ENCODE measurements at regions not wholly inside any gene's neighbourhood (a gene's known extent, or its start where the extent isn't known, plus 50 kb on each side); places are given as distances from the start of the nearest gene placed in this dataset.

GRCh38 chr3:28718074-28718849, 369.6 kb upstream of the AZI2 start:
- no peak for TF ChIP-seq FOXP2 (optimal IDR thresholded peaks at IDR 0.05; ENCODE audit: control extremely low read depth, extremely low read length, insufficient read depth)
- TF ChIP-seq EZH2 (IDR thresholded peaks at IDR 0.05): no peak
- TF ChIP-seq POLR2AphosphoS5 (IDR thresholded peaks at IDR 0.05; ENCODE audit: borderline replicate concordance, low read depth, low read length): no peak
- Histone ChIP-seq H3K9me3 (ENCODE audit: low read depth, low read length) (no peaks in the 10 kb centered on the region), H3K27ac (no peak overlapping the region), H3K36me3 (ENCODE audit: insufficient read depth, low read length) (no peaks in the 10 kb centered on the region), H3K9ac (ENCODE audit: insufficient read length) (no peak overlapping the region), H3K4me3 (no peak overlapping the region)
- DNase-seq (ENCODE audit: low read depth, low spot score): no peak

- no peak for DNase-seq (ENCODE audit: low read depth, low spot score)
- H3K27ac ChIP-seq: no peak overlapping the region
- H3K9me3 ChIP-seq (ENCODE audit: low read depth, low read length): no peaks in the 10 kb centered on the region
- no peak overlapping the region for H3K9ac ChIP-seq (ENCODE audit: insufficient read length)
- TF ChIP-seq POLR2AphosphoS5 (IDR thresholded peaks at IDR 0.05; ENCODE audit: borderline replicate concordance, low read depth, low read length) (no peak), EZH2 (IDR thresholded peaks at IDR 0.05) (no peak), FOXP2 (optimal IDR thresholded peaks at IDR 0.05; ENCODE audit: control extremely low read depth, extremely low read length, insufficient read depth) (no peak)
- H3K4me3 ChIP-seq: no peak overlapping the region
- no peaks in the 10 kb centered on the region for H3K36me3 ChIP-seq (ENCODE audit: insufficient read depth, low read length)
These were observed 378.2 kb upstream of the AZI2 start for GRCh38 chr3:28726840-28727239.

GRCh38 chr3:28727307-28727706, 378.7 kb upstream of the AZI2 start:
- H3K9ac ChIP-seq (ENCODE audit: insufficient read length): no peak overlapping the region
- H3K36me3 ChIP-seq (ENCODE audit: insufficient read depth, low read length): no peaks in the 10 kb centered on the region
- TF ChIP-seq POLR2AphosphoS5 (IDR thresholded peaks at IDR 0.05; ENCODE audit: borderline replicate concordance, low read depth, low read length) (no peak), EZH2 (IDR thresholded peaks at IDR 0.05) (no peak)
- DNase-seq (ENCODE audit: low read depth, low spot score): no peak
- no peak overlapping the region for H3K27ac ChIP-seq
- no peaks in the 10 kb centered on the region for H3K9me3 ChIP-seq (ENCODE audit: low read depth, low read length)
- H3K4me3 ChIP-seq: no peak overlapping the region

- TF ChIP-seq FOXP2 (optimal IDR thresholded peaks at IDR 0.05; ENCODE audit: control extremely low read depth, extremely low read length, insufficient read depth) (no peak), EZH2 (IDR thresholded peaks at IDR 0.05) (no peak)
These were observed 389.8 kb upstream of the AZI2 start for GRCh38 chr3:28738425-28738824.

GRCh38 chr3:28739647-28740046, 391.0 kb upstream of the AZI2 start:
- Histone ChIP-seq H3K9me3 (ENCODE audit: low read depth, low read length) (no peaks in the 10 kb centered on the region), H3K36me3 (ENCODE audit: insufficient read depth, low read length) (no peaks in the 10 kb centered on the region), H3K27ac (no peak overlapping the region), H3K9ac (ENCODE audit: insufficient read length) (no peak overlapping the region), H3K4me3 (no peak overlapping the region)
- TF ChIP-seq EZH2 (IDR thresholded peaks at IDR 0.05) (no peak), FOXP2 (optimal IDR thresholded peaks at IDR 0.05; ENCODE audit: control extremely low read depth, extremely low read length, insufficient read depth) (no peak)
- no peak for DNase-seq (ENCODE audit: low read depth, low spot score)

More at GRCh38 chr3:28738425-28738824, 389.8 kb upstream of the AZI2 start:
- Histone ChIP-seq H3K9me3 (ENCODE audit: low read depth, low read length) (no peaks in the 10 kb centered on the region), H3K4me3 (no peak overlapping the region), H3K27ac (no peak overlapping the region), H3K36me3 (ENCODE audit: insufficient read depth, low read length) (no peaks in the 10 kb centered on the region), H3K9ac (ENCODE audit: insufficient read length) (no peak overlapping the region)
- no peak for DNase-seq (ENCODE audit: low read depth, low spot score)

- TF ChIP-seq FOXP2 (optimal IDR thresholded peaks at IDR 0.05; ENCODE audit: control extremely low read depth, extremely low read length, insufficient read depth) (no peak), POLR2AphosphoS5 (IDR thresholded peaks at IDR 0.05; ENCODE audit: borderline replicate concordance, low read depth, low read length) (no peak), EZH2 (IDR thresholded peaks at IDR 0.05) (no peak)
- H3K36me3 ChIP-seq (ENCODE audit: insufficient read depth, low read length): no peaks in the 10 kb centered on the region
- no peak overlapping the region for H3K9ac ChIP-seq (ENCODE audit: insufficient read length)
- H3K27ac ChIP-seq: no peak overlapping the region
- no peak for DNase-seq (ENCODE audit: low read depth, low spot score)
- no peak overlapping the region for H3K4me3 ChIP-seq
- no peaks in the 10 kb centered on the region for H3K9me3 ChIP-seq (ENCODE audit: low read depth, low read length)
These were observed 394.6 kb upstream of the AZI2 start for GRCh38 chr3:28743271-28743670.

- Histone ChIP-seq H3K4me3 (no peak overlapping the region), H3K36me3 (ENCODE audit: insufficient read depth, low read length) (no peaks in the 10 kb centered on the region), H3K27ac (no peak overlapping the region), H3K9ac (ENCODE audit: insufficient read length) (no peak overlapping the region), H3K9me3 (ENCODE audit: low read depth, low read length) (no peaks in the 10 kb centered on the region)
- TF ChIP-seq POLR2AphosphoS5 (IDR thresholded peaks at IDR 0.05; ENCODE audit: borderline replicate concordance, low read depth, low read length): no peak
- no peak for TF ChIP-seq FOXP2 (optimal IDR thresholded peaks at IDR 0.05; ENCODE audit: control extremely low read depth, extremely low read length, insufficient read depth)
- no peak for TF ChIP-seq EZH2 (IDR thresholded peaks at IDR 0.05)
- DNase-seq (ENCODE audit: low read depth, low spot score): no peak
These were observed 395.2 kb upstream of the AZI2 start for GRCh38 chr3:28743831-28744230.

- Histone ChIP-seq H3K9ac (ENCODE audit: insufficient read length) (no peak overlapping the region), H3K4me3 (no peak overlapping the region), H3K36me3 (ENCODE audit: insufficient read depth, low read length) (no peaks in the 10 kb centered on the region), H3K9me3 (ENCODE audit: low read depth, low read length) (no peaks in the 10 kb centered on the region), H3K27ac (no peak overlapping the region)
- no peak for DNase-seq (ENCODE audit: low read depth, low spot score)
- no peak for TF ChIP-seq EZH2 (IDR thresholded peaks at IDR 0.05)
- no peak for TF ChIP-seq FOXP2 (optimal IDR thresholded peaks at IDR 0.05; ENCODE audit: control extremely low read depth, extremely low read length, insufficient read depth)
- no peak for TF ChIP-seq POLR2AphosphoS5 (IDR thresholded peaks at IDR 0.05; ENCODE audit: borderline replicate concordance, low read depth, low read length)
These were observed 396.8 kb upstream of the AZI2 start for GRCh38 chr3:28745436-28745835.

All from SK-N-MC (cell line).